ENCODE measurements at regions not wholly inside any gene's neighbourhood (a gene's known extent, or its start where the extent isn't known, plus 50 kb on each side); places are given as distances from the start of the nearest gene placed in this dataset.
"Not testable (repeated sequence)": the region's sequence is repeated elsewhere in the genome, so short reads cannot be mapped to it uniquely, and the experiment has no call there.

DNA sequence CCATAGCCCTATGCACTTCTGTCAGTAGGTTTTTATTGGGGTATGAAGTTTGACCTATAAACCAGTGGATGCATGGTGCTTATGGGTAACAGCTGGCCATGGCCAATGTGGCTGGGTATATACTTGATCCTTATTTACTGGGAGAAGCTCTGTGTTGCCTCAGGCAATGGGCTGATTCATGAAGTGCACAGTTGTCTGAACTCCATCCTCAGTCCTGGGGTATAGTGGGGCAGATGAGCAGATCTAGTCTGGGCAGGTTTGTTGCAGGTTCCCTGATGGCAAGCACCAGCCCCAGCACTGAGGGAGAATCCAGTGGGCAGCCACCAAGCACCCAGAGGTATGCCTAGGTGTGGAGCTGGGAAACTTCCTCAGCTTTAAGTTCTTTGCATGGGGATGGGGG lies 274.4 kb downstream of the TDRD3 start:
- Histone ChIP-seq H3K9me3 (no peaks in the 10 kb centered on the region), H3K9ac (ENCODE audit: low read depth in 2 of 2, low read length in 2 of 2) (no peak overlapping the region), H3K36me3 (no peaks in the 10 kb centered on the region), H3K27ac (no peak overlapping the region), H3K4me3 (no peak overlapping the region), H3K4me1 (no peaks in the 10 kb centered on the region), H3K27me3 (no peaks in the 10 kb centered on the region)
- no peak for DNase-seq
- TF ChIP-seq, protein P1, sequence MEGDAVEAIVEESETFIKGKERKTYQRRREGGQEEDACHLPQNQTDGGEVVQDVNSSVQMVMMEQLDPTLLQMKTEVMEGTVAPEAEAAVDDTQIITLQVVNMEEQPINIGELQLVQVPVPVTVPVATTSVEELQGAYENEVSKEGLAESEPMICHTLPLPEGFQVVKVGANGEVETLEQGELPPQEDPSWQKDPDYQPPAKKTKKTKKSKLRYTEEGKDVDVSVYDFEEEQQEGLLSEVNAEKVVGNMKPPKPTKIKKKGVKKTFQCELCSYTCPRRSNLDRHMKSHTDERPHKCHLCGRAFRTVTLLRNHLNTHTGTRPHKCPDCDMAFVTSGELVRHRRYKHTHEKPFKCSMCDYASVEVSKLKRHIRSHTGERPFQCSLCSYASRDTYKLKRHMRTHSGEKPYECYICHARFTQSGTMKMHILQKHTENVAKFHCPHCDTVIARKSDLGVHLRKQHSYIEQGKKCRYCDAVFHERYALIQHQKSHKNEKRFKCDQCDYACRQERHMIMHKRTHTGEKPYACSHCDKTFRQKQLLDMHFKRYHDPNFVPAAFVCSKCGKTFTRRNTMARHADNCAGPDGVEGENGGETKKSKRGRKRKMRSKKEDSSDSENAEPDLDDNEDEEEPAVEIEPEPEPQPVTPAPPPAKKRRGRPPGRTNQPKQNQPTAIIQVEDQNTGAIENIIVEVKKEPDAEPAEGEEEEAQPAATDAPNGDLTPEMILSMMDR (IDR thresholded peaks at IDR 0.05) = no peak
- intact Hi-C loops (cut with DNase I) = no loop called here

DNA sequence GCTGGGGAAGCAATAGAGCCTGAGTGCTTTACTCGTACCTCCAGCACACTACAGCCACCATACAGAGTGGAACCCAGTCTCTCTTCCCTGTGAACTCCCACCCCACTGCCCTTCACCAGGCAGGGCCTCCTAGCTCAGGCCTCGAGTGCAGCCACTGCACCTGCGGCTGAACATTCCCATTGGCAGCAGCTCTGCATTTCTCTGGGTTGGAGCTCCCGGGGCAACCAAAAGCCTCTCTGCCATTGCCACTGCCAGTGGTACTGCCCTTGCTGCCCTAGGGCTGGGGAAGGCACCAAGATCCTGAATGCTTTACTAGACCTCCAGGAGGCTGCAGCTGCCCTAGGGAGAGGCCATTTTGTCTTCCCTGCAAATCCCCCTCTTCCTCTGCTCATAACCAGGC lies 266.8 kb downstream of the TDRD3 start:
- intact Hi-C loops (cut with DNase I) = no loop called here
- H3K9ac ChIP-seq (ENCODE audit: low read depth in 2 of 2, low read length in 2 of 2) = no peak overlapping the region
- H3K36me3 ChIP-seq = no peaks in the 10 kb centered on the region
- no peak overlapping the region for H3K4me3 ChIP-seq
- H3K27ac ChIP-seq = no peak overlapping the region
- H3K27me3 ChIP-seq = no peaks in the 10 kb centered on the region
- no peak for DNase-seq
- no peaks in the 10 kb centered on the region for H3K4me1 ChIP-seq
- TF ChIP-seq, protein P1 (IDR thresholded peaks at IDR 0.05) = no peak
- H3K9me3 ChIP-seq = no peaks in the 10 kb centered on the region

DNA sequence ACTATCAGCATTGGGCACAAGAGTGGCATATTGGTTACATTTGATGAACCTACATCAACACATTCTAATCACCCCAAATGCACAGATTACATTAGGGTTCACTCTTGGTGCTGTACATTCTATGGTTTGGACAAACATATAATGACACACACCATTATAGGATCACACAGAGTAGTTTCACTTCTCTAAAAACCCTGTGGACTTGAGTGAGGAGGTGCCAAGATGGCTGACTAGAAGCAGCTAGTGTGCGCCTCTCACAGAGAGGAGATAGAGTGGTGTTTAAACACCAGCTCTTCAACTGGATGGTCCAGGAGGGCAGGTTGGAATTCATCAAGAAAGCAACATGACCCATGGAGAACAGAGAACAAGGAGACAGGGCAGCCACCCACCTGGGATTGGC lies 265.6 kb downstream of the TDRD3 start:
- Histone ChIP-seq H3K9ac (ENCODE audit: low read depth in 2 of 2, low read length in 2 of 2) (no peak overlapping the region), H3K9me3 (no peaks in the 10 kb centered on the region), H3K27ac (no peak overlapping the region), H3K4me3 (no peak overlapping the region), H3K4me1 (no peaks in the 10 kb centered on the region), H3K27me3 (no peaks in the 10 kb centered on the region), H3K36me3 (no peaks in the 10 kb centered on the region)
- intact Hi-C loops (cut with DNase I) = no loop called here
- no peak for DNase-seq
- TF ChIP-seq, protein P1 (IDR thresholded peaks at IDR 0.05) = no peak

DNA sequence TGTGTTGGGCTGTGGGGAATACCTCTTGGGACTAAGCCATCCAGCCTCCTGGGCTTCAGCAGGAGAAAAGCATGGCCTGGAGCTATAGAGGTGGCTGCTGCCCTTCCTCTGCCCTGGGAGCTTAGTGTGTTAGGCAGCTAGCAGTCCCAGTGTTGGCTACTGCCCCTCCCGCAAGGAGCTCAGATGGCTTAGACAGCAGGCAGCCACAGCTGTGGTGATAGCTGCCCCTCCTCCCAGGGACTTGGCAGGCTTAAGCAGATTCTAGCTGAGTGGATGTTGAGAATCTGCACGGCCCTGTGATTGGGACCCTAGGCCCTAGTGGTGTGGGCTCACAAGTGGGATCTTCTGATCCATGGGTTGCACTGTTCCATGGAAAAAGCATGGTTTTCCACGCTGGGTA lies 264.5 kb downstream of the TDRD3 start:
- TF ChIP-seq, protein P1 (IDR thresholded peaks at IDR 0.05) = no peak
- intact Hi-C loops (cut with DNase I) = no loop called here
- H3K27ac ChIP-seq = no peak overlapping the region
- no peak overlapping the region for H3K9ac ChIP-seq (ENCODE audit: low read depth in 2 of 2, low read length in 2 of 2)
- no peak overlapping the region for H3K4me3 ChIP-seq
- no peak for DNase-seq
- H3K36me3 ChIP-seq = no peaks in the 10 kb centered on the region
- H3K27me3 ChIP-seq = no peaks in the 10 kb centered on the region
- no peaks in the 10 kb centered on the region for H3K4me1 ChIP-seq
- no peaks in the 10 kb centered on the region for H3K9me3 ChIP-seq

DNA sequence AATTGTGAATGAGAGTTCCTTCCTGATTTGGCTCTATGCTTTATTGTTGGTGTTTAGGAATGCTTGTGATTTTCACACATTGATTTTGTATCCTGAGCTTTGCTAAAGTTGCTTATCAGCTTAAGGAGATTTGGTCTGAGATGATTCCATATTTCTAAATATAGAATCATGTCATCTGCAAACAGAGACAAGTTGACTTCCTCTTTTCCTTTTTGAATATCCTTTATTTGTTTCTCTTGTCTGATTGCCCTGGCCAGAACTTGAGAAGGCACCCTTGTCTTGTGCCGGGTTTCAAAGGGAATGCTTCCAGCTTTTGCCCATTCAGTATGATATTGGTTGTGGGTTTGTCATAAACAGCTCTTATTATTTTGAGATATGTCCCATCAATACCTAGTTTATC lies 260.6 kb downstream of the TDRD3 start:
- H3K27me3 ChIP-seq; H3K27ac ChIP-seq; H3K9me3 ChIP-seq; H3K4me3 ChIP-seq; H3K9ac ChIP-seq (ENCODE audit: low read depth in 2 of 2, low read length in 2 of 2); H3K36me3 ChIP-seq; DNase-seq; intact Hi-C loops (cut with DNase I); H3K4me1 ChIP-seq: not testable (repeated sequence)

DNA sequence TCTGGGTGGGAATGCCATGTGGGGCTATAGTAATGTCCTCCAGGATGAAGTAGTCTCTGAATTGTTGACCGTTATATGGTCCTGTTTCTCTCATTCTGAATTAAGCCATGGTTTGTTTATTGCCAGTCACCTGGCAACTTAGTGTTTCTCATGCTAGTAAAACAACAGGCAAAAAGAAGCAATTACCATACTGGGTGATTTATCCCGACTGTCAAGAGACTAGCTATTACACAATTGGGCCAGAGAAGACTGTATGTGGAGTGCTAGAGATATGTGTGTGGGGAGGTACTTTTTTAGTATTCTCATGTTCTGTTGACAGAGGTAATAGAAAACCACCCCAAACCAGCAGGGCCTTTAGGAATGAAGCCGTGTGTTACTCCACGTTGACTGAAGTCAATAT lies 258.2 kb downstream of the TDRD3 start:
- no peak overlapping the region for H3K4me3 ChIP-seq
- intact Hi-C loops (cut with DNase I) = no loop called here
- no peaks in the 10 kb centered on the region for H3K4me1 ChIP-seq
- no peaks in the 10 kb centered on the region for H3K27me3 ChIP-seq
- no peaks in the 10 kb centered on the region for H3K36me3 ChIP-seq
- H3K27ac ChIP-seq = no peak overlapping the region
- H3K9me3 ChIP-seq = no peaks in the 10 kb centered on the region
- no peak overlapping the region for H3K9ac ChIP-seq (ENCODE audit: low read depth in 2 of 2, low read length in 2 of 2)
- TF ChIP-seq, protein P1 (IDR thresholded peaks at IDR 0.05) = no peak
- no peak for DNase-seq

Data from colonic mucosa (tissue), 4 donors.